ENCODE measurements at regions not wholly inside any gene's neighbourhood (a gene's known extent, or its start where the extent isn't known, plus 50 kb on each side); places are given as distances from the start of the nearest gene placed in this dataset.

DNA sequence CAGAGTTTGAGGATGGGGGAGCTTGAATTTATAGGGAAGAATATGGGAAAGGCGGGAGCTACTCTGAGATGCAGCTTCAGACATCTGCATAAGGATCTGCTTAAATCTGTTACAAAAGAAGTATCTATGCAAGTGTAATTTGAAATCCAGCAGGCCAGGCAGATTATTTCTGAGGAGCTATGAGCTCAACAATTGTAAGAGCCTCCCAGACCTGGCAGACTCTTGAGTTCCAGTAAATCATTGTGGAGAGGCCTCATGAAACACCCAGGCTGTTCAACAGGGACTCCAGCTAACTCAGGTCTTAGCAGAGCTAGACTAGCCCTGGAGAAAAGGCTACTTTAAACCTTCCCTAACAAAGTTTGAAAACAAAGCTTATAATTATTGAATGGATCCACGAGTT lies 647.5 kb upstream of the CHRM3 start:
- TF ChIP-seq, protein P1, sequence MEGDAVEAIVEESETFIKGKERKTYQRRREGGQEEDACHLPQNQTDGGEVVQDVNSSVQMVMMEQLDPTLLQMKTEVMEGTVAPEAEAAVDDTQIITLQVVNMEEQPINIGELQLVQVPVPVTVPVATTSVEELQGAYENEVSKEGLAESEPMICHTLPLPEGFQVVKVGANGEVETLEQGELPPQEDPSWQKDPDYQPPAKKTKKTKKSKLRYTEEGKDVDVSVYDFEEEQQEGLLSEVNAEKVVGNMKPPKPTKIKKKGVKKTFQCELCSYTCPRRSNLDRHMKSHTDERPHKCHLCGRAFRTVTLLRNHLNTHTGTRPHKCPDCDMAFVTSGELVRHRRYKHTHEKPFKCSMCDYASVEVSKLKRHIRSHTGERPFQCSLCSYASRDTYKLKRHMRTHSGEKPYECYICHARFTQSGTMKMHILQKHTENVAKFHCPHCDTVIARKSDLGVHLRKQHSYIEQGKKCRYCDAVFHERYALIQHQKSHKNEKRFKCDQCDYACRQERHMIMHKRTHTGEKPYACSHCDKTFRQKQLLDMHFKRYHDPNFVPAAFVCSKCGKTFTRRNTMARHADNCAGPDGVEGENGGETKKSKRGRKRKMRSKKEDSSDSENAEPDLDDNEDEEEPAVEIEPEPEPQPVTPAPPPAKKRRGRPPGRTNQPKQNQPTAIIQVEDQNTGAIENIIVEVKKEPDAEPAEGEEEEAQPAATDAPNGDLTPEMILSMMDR (IDR thresholded peaks at IDR 0.05; ENCODE audit: borderline replicate concordance, extremely low read depth, low read length, poor library complexity, severe bottlenecking): no peak
- no peak for TF ChIP-seq EZH2 (IDR thresholded peaks at IDR 0.05; ENCODE audit: borderline replicate concordance, low read depth, low read length, severe bottlenecking)

All from DND-41 (cell line).